ENCODE measurements at regions not wholly inside any gene's neighbourhood (a gene's known extent, or its start where the extent isn't known, plus 50 kb on each side); places are given as distances from the start of the nearest gene placed in this dataset.

DNA sequence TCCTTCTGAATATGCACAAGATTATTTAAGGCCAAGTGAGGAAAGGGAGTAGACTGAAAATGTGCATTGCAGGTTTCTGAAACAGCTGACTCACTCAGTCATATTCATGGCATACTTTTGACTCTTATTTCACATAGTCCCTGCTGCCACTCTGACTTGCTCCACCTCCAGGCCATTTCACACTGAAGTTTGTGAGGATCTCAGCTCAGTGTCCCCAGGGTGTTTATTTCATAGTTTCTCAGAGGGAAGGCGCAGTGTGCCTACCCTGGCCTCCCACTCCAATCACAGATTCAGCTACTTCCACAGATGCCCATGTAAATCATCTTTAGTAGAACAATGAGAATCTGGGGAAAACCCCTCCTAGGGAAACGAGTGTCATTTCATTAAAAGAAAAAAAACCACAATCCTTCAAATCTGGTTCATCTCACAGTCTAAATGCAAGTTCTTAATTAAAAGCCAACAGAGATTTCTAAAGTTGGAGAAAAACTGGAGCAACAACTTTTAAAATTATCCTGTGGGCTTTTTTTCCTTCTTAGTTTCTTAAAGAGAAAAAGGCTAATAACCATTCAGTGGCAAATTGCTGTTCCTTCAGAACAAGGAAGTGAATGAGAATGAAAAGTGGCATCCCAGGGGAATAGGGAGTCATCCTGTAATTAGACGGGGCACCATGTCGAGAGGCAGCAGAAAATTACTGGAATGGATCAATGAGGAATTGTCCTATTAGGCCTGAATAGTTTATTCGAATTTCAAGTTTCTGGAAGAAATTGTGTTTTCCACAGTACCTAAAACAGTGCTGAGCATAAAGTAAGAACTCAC lies 133.6 kb downstream of the TFAP2B start:
- TF ChIP-seq, protein P1, sequence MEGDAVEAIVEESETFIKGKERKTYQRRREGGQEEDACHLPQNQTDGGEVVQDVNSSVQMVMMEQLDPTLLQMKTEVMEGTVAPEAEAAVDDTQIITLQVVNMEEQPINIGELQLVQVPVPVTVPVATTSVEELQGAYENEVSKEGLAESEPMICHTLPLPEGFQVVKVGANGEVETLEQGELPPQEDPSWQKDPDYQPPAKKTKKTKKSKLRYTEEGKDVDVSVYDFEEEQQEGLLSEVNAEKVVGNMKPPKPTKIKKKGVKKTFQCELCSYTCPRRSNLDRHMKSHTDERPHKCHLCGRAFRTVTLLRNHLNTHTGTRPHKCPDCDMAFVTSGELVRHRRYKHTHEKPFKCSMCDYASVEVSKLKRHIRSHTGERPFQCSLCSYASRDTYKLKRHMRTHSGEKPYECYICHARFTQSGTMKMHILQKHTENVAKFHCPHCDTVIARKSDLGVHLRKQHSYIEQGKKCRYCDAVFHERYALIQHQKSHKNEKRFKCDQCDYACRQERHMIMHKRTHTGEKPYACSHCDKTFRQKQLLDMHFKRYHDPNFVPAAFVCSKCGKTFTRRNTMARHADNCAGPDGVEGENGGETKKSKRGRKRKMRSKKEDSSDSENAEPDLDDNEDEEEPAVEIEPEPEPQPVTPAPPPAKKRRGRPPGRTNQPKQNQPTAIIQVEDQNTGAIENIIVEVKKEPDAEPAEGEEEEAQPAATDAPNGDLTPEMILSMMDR (conservative IDR thresholded peaks at IDR 0.05): no peak
- no peak for TF ChIP-seq EZH2 (IDR thresholded peaks at IDR 0.05; ENCODE audit: low read depth)
